Effector memory CD4-positive, alpha-beta T cell (primary cell): ENCODE measurements at regions not wholly inside any gene's neighbourhood (a gene's known extent, or its start where the extent isn't known, plus 50 kb on each side); places are given as distances from the start of the nearest gene placed in this dataset.

ENCODE experiments used
- DNase-seq, 3 donors: peaks; one replicate each; pipeline ENCODE4 v3.0.0-alpha.2; 2020
- H3K27ac ChIP-seq: 2 replicates; pipeline ENCODE4 v1.7.0; 2013; ENCODE audit warnings: mild to moderate bottlenecking, low read length, moderate library complexity; ENCODE audit not compliant: insufficient read depth, poor library complexity, severe bottlenecking
- H3K27me3 ChIP-seq: replicated peaks from 2 replicates; pipeline ENCODE4 v1.7.0; 2013; ENCODE audit warnings: mild to moderate bottlenecking, low read length; ENCODE audit not compliant: insufficient read depth, control insufficient read depth, poor library complexity, severe bottlenecking
- H3K36me3 ChIP-seq: 2 replicates; pipeline ENCODE4 v1.7.0; 2013; ENCODE audit warnings: mild to moderate bottlenecking, low read length, moderate library complexity; ENCODE audit not compliant: control insufficient read depth, insufficient read depth
- H3K4me1 ChIP-seq: 2 replicates; pipeline ENCODE4 v1.7.0; 2013; ENCODE audit warnings: low read length, mild to moderate bottlenecking; ENCODE audit not compliant: control insufficient read depth, insufficient read depth, poor library complexity, severe bottlenecking
- H3K4me3 ChIP-seq: 2 replicates; pipeline ENCODE4 v1.7.0; 2013; ENCODE audit warnings: low read length, low read depth, mild to moderate bottlenecking; ENCODE audit not compliant: insufficient read depth, poor library complexity, severe bottlenecking
- H3K9me3 ChIP-seq: 2 replicates; pipeline ENCODE4 v1.7.0; 2013; ENCODE audit warnings: mild to moderate bottlenecking, low read length, moderate library complexity; ENCODE audit not compliant: control insufficient read depth

- Histone ChIP-seq H3K4me3 (no peak overlapping the region), H3K27ac (no peak overlapping the region), H3K9me3 (no peaks in the 10 kb centered on the region), H3K36me3 (no peaks in the 10 kb centered on the region), H3K4me1 (no peaks in the 10 kb centered on the region), H3K27me3 (no peaks in the 10 kb centered on the region)
- no peak for DNase-seq
Measured at GRCh38 chr3:41064526-41064925, 134.8 kb upstream of the CTNNB1 start.

- Histone ChIP-seq H3K4me3 (no peak overlapping the region), H3K36me3 (no peaks in the 10 kb centered on the region), H3K9me3 (no peaks in the 10 kb centered on the region), H3K27ac (no peak overlapping the region), H3K4me1 (no peaks in the 10 kb centered on the region), H3K27me3 (no peaks in the 10 kb centered on the region)
- DNase-seq = no peak
Measured at GRCh38 chr3:41065340-41065739, 134.0 kb upstream of the CTNNB1 start.

GRCh38 chr3:41073190-41073589 is 126.1 kb upstream of the CTNNB1 start:
- Histone ChIP-seq H3K4me3 (no peak overlapping the region), H3K9me3 (no peaks in the 10 kb centered on the region)
- no peak for DNase-seq

GRCh38 chr3:41075975-41076374 is 123.3 kb upstream of the CTNNB1 start:
- Histone ChIP-seq H3K4me3 (no peak overlapping the region), H3K27ac (no peak overlapping the region), H3K4me1 (no peaks in the 10 kb centered on the region), H3K27me3 (no peaks in the 10 kb centered on the region), H3K9me3 (no peaks in the 10 kb centered on the region), H3K36me3 (no peaks in the 10 kb centered on the region)
- DNase-seq = no peak

More at GRCh38 chr3:41073190-41073589, 126.1 kb upstream of the CTNNB1 start:
- Histone ChIP-seq H3K27me3 (no peaks in the 10 kb centered on the region), H3K4me1 (no peaks in the 10 kb centered on the region), H3K36me3 (no peaks in the 10 kb centered on the region), H3K27ac (no peak overlapping the region)

- Histone ChIP-seq H3K4me1 (no peaks in the 10 kb centered on the region), H3K27me3 (no peaks in the 10 kb centered on the region), H3K27ac (no peak overlapping the region), H3K4me3 (no peak overlapping the region), H3K9me3 (no peaks in the 10 kb centered on the region), H3K36me3 (no peaks in the 10 kb centered on the region)
- DNase-seq = no peak
Measured at GRCh38 chr3:41076399-41076798, 122.9 kb upstream of the CTNNB1 start.

- no peaks in the 10 kb centered on the region for H3K9me3 ChIP-seq
Measured at GRCh38 chr3:41080141-41080540, 119.2 kb upstream of the CTNNB1 start.

GRCh38 chr3:41088882-41089281 is 110.4 kb upstream of the CTNNB1 start:
- H3K9me3 ChIP-seq = no peaks in the 10 kb centered on the region
- no peak overlapping the region for H3K4me3 ChIP-seq
- H3K27me3 ChIP-seq = no peaks in the 10 kb centered on the region
- H3K4me1 ChIP-seq = no peaks in the 10 kb centered on the region
- no peak for DNase-seq
- H3K36me3 ChIP-seq = no peaks in the 10 kb centered on the region
- H3K27ac ChIP-seq = no peak overlapping the region

More at GRCh38 chr3:41080141-41080540, 119.2 kb upstream of the CTNNB1 start:
- H3K36me3 ChIP-seq = no peaks in the 10 kb centered on the region
- no peaks in the 10 kb centered on the region for H3K4me1 ChIP-seq
- no peaks in the 10 kb centered on the region for H3K27me3 ChIP-seq
- no peak overlapping the region for H3K4me3 ChIP-seq
- no peak for DNase-seq
- no peak overlapping the region for H3K27ac ChIP-seq

GRCh38 chr3:41089566-41089965 is 109.7 kb upstream of the CTNNB1 start:
- no peak for DNase-seq
- H3K27ac ChIP-seq = no peak overlapping the region
- no peaks in the 10 kb centered on the region for H3K4me1 ChIP-seq
- H3K36me3 ChIP-seq = no peaks in the 10 kb centered on the region
- no peaks in the 10 kb centered on the region for H3K27me3 ChIP-seq
- no peaks in the 10 kb centered on the region for H3K9me3 ChIP-seq
- H3K4me3 ChIP-seq = no peak overlapping the region

- DNase-seq = no peak
- no peaks in the 10 kb centered on the region for H3K4me1 ChIP-seq
- H3K9me3 ChIP-seq = no peaks in the 10 kb centered on the region
- no peaks in the 10 kb centered on the region for H3K36me3 ChIP-seq
- no peak overlapping the region for H3K4me3 ChIP-seq
- no peak overlapping the region for H3K27ac ChIP-seq
- H3K27me3 ChIP-seq = no peaks in the 10 kb centered on the region
Measured at GRCh38 chr3:41092844-41093243, 106.5 kb upstream of the CTNNB1 start.

- H3K4me3 ChIP-seq = no peak overlapping the region
- no peak for DNase-seq
- H3K9me3 ChIP-seq = no peaks in the 10 kb centered on the region
- no peak overlapping the region for H3K27ac ChIP-seq
- no peaks in the 10 kb centered on the region for H3K27me3 ChIP-seq
- no peaks in the 10 kb centered on the region for H3K4me1 ChIP-seq
- no peaks in the 10 kb centered on the region for H3K36me3 ChIP-seq
Measured at GRCh38 chr3:41093476-41093875, 105.8 kb upstream of the CTNNB1 start.

- no peaks in the 10 kb centered on the region for H3K36me3 ChIP-seq
- no peak overlapping the region for H3K4me3 ChIP-seq
- no peaks in the 10 kb centered on the region for H3K9me3 ChIP-seq
- H3K27ac ChIP-seq = no peak overlapping the region
- no peaks in the 10 kb centered on the region for H3K27me3 ChIP-seq
- no peak for DNase-seq
- no peaks in the 10 kb centered on the region for H3K4me1 ChIP-seq
Measured at GRCh38 chr3:41094351-41094750, 105.0 kb upstream of the CTNNB1 start.
